Tibial nerve (tissue), 4 donors: ENCODE measurements at regions not wholly inside any gene's neighbourhood (a gene's known extent, or its start where the extent isn't known, plus 50 kb on each side); places are given as distances from the start of the nearest gene placed in this dataset.

Experiments used
- DNase-seq, 2 donors: peaks; one replicate each; pipeline ENCODE4 v3.0.0-alpha.2; 2019; ENCODE audit warnings: low spot score in 2 of 2
- H3K27ac ChIP-seq, 4 donors: fragments of 200-600 bp; sonication (generic) in 3 of 4; one replicate each; pipeline ENCODE4 v1.5.1; 2017 to 2019; ENCODE audit warnings: mild to moderate bottlenecking in 1 of 4
- H3K27me3 ChIP-seq, 2 donors: fragments of 200-600 bp; sonication (generic) in 1 of 2; one replicate each; pipeline versions ENCODE4 v1.5.1 to v1.6.0; 2017 to 2019
- H3K36me3 ChIP-seq, 3 donors: fragments of 200-600 bp; sonication (generic); one replicate each; pipeline ENCODE4 v1.5.1; 2018 to 2019
- H3K4me1 ChIP-seq, 4 donors: fragments of 200-600 bp; sonication (generic) in 3 of 4; one replicate each; pipeline ENCODE4 v1.5.1; 2017 to 2019
- H3K4me3 ChIP-seq, 4 donors: fragments of 200-600 bp; sonication (generic) in 3 of 4; one replicate each; pipeline ENCODE4 v1.5.1; 2017 to 2019; ENCODE audit warnings: mild to moderate bottlenecking in 1 of 4, moderate library complexity in 1 of 4
- H3K9me3 ChIP-seq, 4 donors: fragments of 200-600 bp; sonication (generic) in 3 of 4; one replicate each; pipeline ENCODE4 v1.5.1; 2017 to 2019
- EP300 ChIP-seq, 2 donors: sonication (generic); formaldehyde crosslinking; IDR thresholded peaks; one replicate each; pipeline ENCODE4 v1.6.1; 2017; ENCODE audit warnings: antibody characterized with exemption in 2 of 2, mild to moderate bottlenecking in 1 of 2
- POLR2A ChIP-seq, 2 donors: fragments of 450-650 bp; IDR thresholded peaks; one replicate each; pipeline ENCODE4 v1.6.1; 2017; ENCODE audit warnings: antibody characterized with exemption in 2 of 2, mild to moderate bottlenecking in 2 of 2, moderate library complexity in 2 of 2
- WGBS, 2 donors: methylation state at CpG; one replicate each; pipeline ENCODE4 v1.1.5; 2018; 5-methylcytosine and 5-hydroxymethylcytosine counted together
- TF ChIP-seq, protein P1 (sequence below), 5 experiments: fragments of 200-600 bp in 3 of 5; fragments of 450-650 bp in 2 of 5; sonication (generic) in 3 of 5; IDR thresholded peaks; one replicate each; pipeline ENCODE4 v1.5.1; 2016 to 2019; ENCODE audit warnings: antibody characterized with exemption in 5 of 5, mild to moderate bottlenecking in 3 of 5, moderate library complexity in 2 of 5

DNA sequence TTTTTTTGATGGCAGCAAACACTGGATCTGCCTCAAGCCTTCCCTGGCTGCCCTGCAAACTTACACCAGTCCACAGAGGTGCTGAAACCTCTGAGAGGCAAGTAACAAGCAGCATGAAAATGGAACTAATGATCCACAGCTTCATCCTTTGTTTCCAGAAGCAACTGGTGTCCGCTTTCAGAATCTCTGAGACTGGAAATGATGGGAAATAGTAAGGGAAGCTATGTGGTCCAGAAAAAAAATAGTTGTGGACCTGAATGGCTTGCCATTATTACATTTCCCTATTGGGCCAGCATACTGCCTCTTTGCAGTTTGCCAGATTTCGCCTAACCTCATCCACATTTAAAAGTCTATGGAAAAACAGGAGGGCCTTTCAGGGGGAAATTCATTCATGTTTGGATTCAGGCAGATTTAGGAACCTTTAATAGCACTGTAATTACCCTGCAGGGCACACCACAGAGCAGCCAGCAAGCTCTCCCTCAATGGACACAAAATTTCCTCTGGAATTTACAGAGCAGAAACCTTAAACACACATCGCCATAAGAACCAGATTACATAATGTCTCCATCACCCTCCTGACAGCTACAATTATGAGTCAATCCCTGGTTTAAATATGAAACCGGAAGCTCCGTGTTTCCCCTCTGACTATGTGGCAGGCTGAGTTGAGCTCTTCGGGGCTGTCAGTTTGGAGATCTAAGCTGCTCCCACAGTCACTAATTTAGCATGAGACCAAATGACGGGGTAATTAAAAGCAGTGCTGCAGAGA is 134.4 kb downstream of the TMCO5A start:
- no peaks in the 10 kb centered on the region for H3K36me3 ChIP-seq
- no peaks in the 10 kb centered on the region for H3K27me3 ChIP-seq
- H3K4me3 ChIP-seq, result peak overlapping the region in 3 of 4 donors; percentile 0 to 26 (median 25)
- TF ChIP-seq EP300 (IDR thresholded peaks at IDR 0.05), result peak in 1 of 2 donors; percentile 63
- TF ChIP-seq, protein P1, sequence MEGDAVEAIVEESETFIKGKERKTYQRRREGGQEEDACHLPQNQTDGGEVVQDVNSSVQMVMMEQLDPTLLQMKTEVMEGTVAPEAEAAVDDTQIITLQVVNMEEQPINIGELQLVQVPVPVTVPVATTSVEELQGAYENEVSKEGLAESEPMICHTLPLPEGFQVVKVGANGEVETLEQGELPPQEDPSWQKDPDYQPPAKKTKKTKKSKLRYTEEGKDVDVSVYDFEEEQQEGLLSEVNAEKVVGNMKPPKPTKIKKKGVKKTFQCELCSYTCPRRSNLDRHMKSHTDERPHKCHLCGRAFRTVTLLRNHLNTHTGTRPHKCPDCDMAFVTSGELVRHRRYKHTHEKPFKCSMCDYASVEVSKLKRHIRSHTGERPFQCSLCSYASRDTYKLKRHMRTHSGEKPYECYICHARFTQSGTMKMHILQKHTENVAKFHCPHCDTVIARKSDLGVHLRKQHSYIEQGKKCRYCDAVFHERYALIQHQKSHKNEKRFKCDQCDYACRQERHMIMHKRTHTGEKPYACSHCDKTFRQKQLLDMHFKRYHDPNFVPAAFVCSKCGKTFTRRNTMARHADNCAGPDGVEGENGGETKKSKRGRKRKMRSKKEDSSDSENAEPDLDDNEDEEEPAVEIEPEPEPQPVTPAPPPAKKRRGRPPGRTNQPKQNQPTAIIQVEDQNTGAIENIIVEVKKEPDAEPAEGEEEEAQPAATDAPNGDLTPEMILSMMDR (IDR thresholded peaks at IDR 0.05), result no peak
- peaks cover 0 to 38% (median 23%) of the 10 kb centered on the region in 4 donors for H3K4me1 ChIP-seq
- H3K27ac ChIP-seq, result peak overlapping the region in 3 of 4 donors; percentile 42 to 72 (median 64)
- H3K9me3 ChIP-seq, result no peaks in the 10 kb centered on the region
- 13 to 15% methylated on average over 7 of the region's 7 CpGs for WGBS, 2 donors
- DNase-seq, result peak in 1 of 2 donors; percentile 40

DNA sequence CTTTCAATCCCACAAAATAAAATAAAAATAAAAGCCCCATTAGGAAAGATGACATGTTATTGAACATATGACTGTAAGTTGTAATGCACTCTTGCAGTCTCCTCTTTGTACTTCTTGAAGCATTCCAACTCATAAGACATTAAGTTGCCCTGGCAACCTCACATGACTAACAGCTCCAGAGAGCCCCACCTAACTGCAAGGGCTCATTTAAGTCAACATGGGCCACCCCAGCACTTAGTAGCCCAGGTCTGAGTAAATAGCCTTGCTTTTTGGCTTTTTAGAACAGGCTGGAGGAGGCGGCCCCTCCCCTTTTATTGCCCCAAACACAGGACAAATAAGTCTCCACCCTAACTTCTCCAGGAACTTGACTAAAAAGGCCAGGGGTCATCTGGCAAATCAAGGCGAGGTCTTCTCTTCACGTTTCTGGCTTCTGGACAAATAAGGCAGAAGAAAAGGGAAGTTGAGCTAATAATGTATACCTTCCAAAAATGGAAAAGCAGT is 135.1 kb downstream of the TMCO5A start:
- Histone ChIP-seq H3K36me3 (no peaks in the 10 kb centered on the region), H3K4me1 (peaks cover 0 to 46% (median 25%) of the 10 kb centered on the region in 4 donors), H3K27ac (peak overlapping the region in 3 of 4 donors; percentile 42 to 72 (median 64)), H3K9me3 (no peaks in the 10 kb centered on the region), H3K4me3 (peak overlapping the region in 2 of 4 donors; percentile 25 to 26), H3K27me3 (no peaks in the 10 kb centered on the region)
- 12 to 27% methylated on average over 3 of the region's 3 CpGs for WGBS, 2 donors
- TF ChIP-seq POLR2A (IDR thresholded peaks at IDR 0.05), result no peak
- TF ChIP-seq, protein P1 (IDR thresholded peaks at IDR 0.05), result no peak
- DNase-seq, result peak in 1 of 2 donors; percentile 51

DNA sequence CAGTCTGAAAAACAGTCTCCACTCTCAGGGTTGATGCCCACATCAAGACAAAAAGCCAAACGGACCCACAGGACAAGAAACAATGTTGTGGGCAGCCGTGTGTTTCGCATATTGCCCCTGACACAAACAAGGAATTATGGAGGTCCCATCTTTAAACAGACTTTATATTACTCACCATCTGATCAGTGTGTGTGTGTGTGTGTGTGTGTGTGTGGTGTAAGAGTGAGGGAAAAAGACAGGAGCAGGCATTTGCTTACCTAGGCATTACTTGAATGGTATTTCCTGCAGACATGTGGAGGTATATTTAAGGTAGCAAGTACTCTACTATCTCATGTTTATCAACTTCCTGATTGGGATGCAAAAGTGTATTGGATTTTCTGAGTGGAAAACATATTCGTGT is 136.3 kb downstream of the TMCO5A start:
- Histone ChIP-seq H3K27ac (no peak overlapping the region), H3K36me3 (no peaks in the 10 kb centered on the region), H3K9me3 (no peaks in the 10 kb centered on the region), H3K27me3 (no peaks in the 10 kb centered on the region), H3K4me3 (no peak overlapping the region), H3K4me1 (peaks cover 0 to 47% (median 25%) of the 10 kb centered on the region in 4 donors)
- DNase-seq, result no peak
- TF ChIP-seq POLR2A (IDR thresholded peaks at IDR 0.05) (no peak), EP300 (IDR thresholded peaks at IDR 0.05) (no peak)
- TF ChIP-seq, protein P1 (IDR thresholded peaks at IDR 0.05), result no peak
- 81 to 85% methylated on average over 4 of the region's 4 CpGs for WGBS, 2 donors

DNA sequence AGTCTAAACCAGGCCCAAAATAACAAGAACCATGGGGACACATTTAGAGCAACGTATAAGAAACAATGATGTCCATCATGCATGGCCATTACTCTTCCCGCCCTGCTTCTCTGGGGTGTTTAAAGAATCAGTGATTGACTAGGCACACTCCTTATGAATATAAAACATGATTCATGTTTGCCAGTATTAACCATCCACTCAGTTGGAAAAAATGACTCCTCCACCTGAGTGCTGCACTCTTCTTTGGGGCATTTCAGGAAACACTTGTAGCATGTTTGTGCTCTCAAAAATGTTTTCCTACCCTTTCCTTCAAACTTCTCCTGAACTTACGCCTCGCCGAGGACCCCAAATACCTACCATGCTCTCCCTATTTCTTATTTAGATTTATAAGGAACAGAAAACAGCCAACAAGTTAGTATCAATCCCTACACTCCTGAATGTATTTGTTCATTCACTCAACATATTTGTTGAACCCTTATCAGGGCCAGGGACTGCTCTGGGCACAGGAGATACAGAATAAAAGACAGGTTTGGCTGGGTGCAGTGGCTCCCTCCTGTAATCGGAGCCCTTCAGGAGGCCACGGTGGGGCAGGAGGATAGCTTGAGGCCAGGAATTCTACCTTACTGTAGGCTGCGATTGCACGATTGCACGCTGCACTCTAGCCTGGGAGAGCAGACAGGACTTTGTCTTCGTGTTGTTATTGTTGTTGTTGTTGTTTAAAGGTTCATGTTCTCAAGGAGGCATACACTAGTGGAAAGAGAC is 137.0 kb downstream of the TMCO5A start:
- Histone ChIP-seq H3K4me1 (peaks cover 0 to 47% (median 25%) of the 10 kb centered on the region in 4 donors), H3K27me3 (no peaks in the 10 kb centered on the region), H3K27ac (peak overlapping the region in 1 of 4 donors; percentile 52), H3K9me3 (no peaks in the 10 kb centered on the region), H3K4me3 (no peak overlapping the region), H3K36me3 (no peaks in the 10 kb centered on the region)
- TF ChIP-seq EP300 (IDR thresholded peaks at IDR 0.05) (no peak), POLR2A (IDR thresholded peaks at IDR 0.05) (no peak)
- TF ChIP-seq, protein P1 (IDR thresholded peaks at IDR 0.05), result no peak
- WGBS, 2 donors, result 88 to 89% methylated on average over 11 of the region's 11 CpGs
- no peak for DNase-seq

DNA sequence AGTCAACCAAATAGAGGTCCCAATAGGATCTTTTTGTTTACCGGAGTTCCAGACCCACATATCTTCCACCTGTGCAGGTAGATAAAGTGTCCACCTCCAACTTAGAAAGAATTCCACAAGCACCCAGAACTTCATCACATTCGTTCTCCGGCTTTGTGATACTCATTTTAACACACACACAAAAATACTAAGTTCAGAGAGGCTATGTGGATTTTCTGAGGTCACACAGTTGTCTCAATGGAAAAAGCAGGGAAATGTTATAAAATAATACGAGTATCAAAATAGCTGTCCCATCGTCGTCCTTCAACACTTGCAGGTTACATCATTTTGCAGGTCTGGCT is 137.5 kb downstream of the TMCO5A start:
- Histone ChIP-seq H3K27me3 (no peaks in the 10 kb centered on the region), H3K9me3 (no peaks in the 10 kb centered on the region), H3K27ac (peak overlapping the region; percentile 58 to 95 (median 84)), H3K4me1 (peaks cover 0 to 47% (median 25%) of the 10 kb centered on the region in 4 donors), H3K4me3 (peak overlapping the region; percentile 22 to 63 (median 46)), H3K36me3 (no peaks in the 10 kb centered on the region)
- TF ChIP-seq POLR2A (IDR thresholded peaks at IDR 0.05), result no peak
- no peak for TF ChIP-seq EP300 (IDR thresholded peaks at IDR 0.05)
- TF ChIP-seq, protein P1 (IDR thresholded peaks at IDR 0.05), result no peak
- no peak for DNase-seq
- WGBS, 2 donors, result 44 to 48% methylated on average over 6 of the region's 6 CpGs
